GM21529 (cell line): ENCODE measurements at regions not wholly inside any gene's neighbourhood (a gene's known extent, or its start where the extent isn't known, plus 50 kb on each side); places are given as distances from the start of the nearest gene placed in this dataset.

ENCODE experiments used
- ATAC-seq: cut with Tn5 transposase; IDR thresholded peaks from one replicate; pipeline ENCODE4 v1.9.1; 2021; ENCODE audit not compliant: unreplicated experiment

GRCh38 chr7:155862123-155862892, 50.0 kb upstream of the SHH start:
- no peak for ATAC-seq
